ENCODE measurements at regions not wholly inside any gene's neighbourhood (a gene's known extent, or its start where the extent isn't known, plus 50 kb on each side); places are given as distances from the start of the nearest gene placed in this dataset.

DNA sequence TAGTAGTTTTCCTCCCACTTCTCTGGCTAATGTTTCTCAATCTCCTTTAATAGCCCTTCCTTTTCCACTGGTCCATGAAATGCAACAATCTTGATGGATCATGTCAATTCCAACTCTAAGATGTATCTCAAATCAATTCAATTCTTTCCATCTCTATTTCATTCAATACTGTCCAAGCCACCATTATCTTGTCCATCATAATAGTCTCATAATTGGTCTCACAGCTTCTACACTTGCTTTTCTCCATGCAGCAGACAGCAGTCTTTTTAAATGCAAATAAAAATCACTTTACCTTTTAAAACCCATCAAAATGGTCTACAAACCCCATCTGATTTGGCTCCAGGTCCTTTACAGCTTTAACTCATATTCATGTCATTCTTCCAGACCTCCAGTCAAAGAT is 226.6 kb downstream of the EPHA4 start:
- Histone ChIP-seq H3K27ac (ENCODE audit: insufficient read length, low read depth, low read length) (no peak overlapping the region), H3T11ph (ENCODE audit: low read length) (no peak overlapping the region), H3K79me1 (ENCODE audit: insufficient read depth, low read depth, low read length, poor library complexity, severe bottlenecking) (no peaks in the 10 kb centered on the region)

More for the DNA sequence above, 226.6 kb downstream of the EPHA4 start:
- H3K14ac ChIP-seq (ENCODE audit: insufficient read depth, low read length) = no peak overlapping the region
- no peak overlapping the region for H2BK15ac ChIP-seq (ENCODE audit: low read depth, low read length)
- H3K23ac ChIP-seq (ENCODE audit: insufficient read length, low read depth, low read length) = no peak overlapping the region
- no peak overlapping the region for H2BK120ac ChIP-seq (ENCODE audit: low read depth, low read length, poor library complexity, severe bottlenecking)
- H3K4me2 ChIP-seq (ENCODE audit: insufficient read depth, insufficient read length, low read length) = no peak overlapping the region
- H3K4ac ChIP-seq (ENCODE audit: low read depth, low read length) = no peak overlapping the region
- no peaks in the 10 kb centered on the region for H4K20me1 ChIP-seq (ENCODE audit: control insufficient read depth, insufficient read depth, insufficient read length)
- no peaks in the 10 kb centered on the region for H3K4me1 Mint-ChIP-seq
- no peaks in the 10 kb centered on the region for H3K79me2 ChIP-seq (ENCODE audit: insufficient read depth, low read length)
- H3K9me3 ChIP-seq (ENCODE audit: control insufficient read depth, low read depth, low read length) = no peaks in the 10 kb centered on the region
- no peak overlapping the region for H2BK12ac ChIP-seq (ENCODE audit: insufficient read length, low read depth, low read length)
- no peaks in the 10 kb centered on the region for H3K4me1 ChIP-seq (ENCODE audit: insufficient read depth, low read length)
- no peak overlapping the region for H3K18ac ChIP-seq (ENCODE audit: insufficient read length, low read depth, low read length)
- no peak overlapping the region for H2AK5ac ChIP-seq (ENCODE audit: insufficient read length, low read length)
- no peaks in the 10 kb centered on the region for H3K27me3 ChIP-seq (ENCODE audit: insufficient read depth, low read length)
- no peak overlapping the region for H4K91ac ChIP-seq (ENCODE audit: insufficient read length, low read depth, low read length)
- no peak overlapping the region for H3K4me3 Mint-ChIP-seq
- no peaks in the 10 kb centered on the region for H3K27me3 Mint-ChIP-seq (ENCODE audit: low read depth)
- no peak overlapping the region for H3K56ac ChIP-seq (ENCODE audit: insufficient read length, low read depth, low read length)
- H4K8ac ChIP-seq (replicated peaks; ENCODE audit: insufficient read length, low read depth, low read length) = no peak overlapping the region
- H4K5ac ChIP-seq (ENCODE audit: insufficient read length, low read depth, low read length) = no peak overlapping the region
- H2BK20ac ChIP-seq (ENCODE audit: low read depth, low read length, poor library complexity, severe bottlenecking) = no peak overlapping the region
- no peak overlapping the region for H3K9ac ChIP-seq (ENCODE audit: extremely low read depth, insufficient read length, low read length)
- no peak for DNase-seq
- no peak for TF ChIP-seq CTCF (conservative IDR thresholded peaks at IDR 0.05)
- no peaks in the 10 kb centered on the region for H3K9me3 Mint-ChIP-seq
- H2BK5ac ChIP-seq (ENCODE audit: insufficient read length, low read length) = no peak overlapping the region
- H2AFZ ChIP-seq (ENCODE audit: low read length) = no peak overlapping the region
- no peaks in the 10 kb centered on the region for H3K23me2 ChIP-seq (ENCODE audit: insufficient read length, low read depth, low read length, poor library complexity, severe bottlenecking)
- no peaks in the 10 kb centered on the region for H3K36me3 Mint-ChIP-seq (ENCODE audit: insufficient read depth in 1 of 3, low read depth in 3 of 3)
- no peak overlapping the region for H3K27ac Mint-ChIP-seq
